ENCODE measurements at regions not wholly inside any gene's neighbourhood (a gene's known extent, or its start where the extent isn't known, plus 50 kb on each side); places are given as distances from the start of the nearest gene placed in this dataset.

DNA sequence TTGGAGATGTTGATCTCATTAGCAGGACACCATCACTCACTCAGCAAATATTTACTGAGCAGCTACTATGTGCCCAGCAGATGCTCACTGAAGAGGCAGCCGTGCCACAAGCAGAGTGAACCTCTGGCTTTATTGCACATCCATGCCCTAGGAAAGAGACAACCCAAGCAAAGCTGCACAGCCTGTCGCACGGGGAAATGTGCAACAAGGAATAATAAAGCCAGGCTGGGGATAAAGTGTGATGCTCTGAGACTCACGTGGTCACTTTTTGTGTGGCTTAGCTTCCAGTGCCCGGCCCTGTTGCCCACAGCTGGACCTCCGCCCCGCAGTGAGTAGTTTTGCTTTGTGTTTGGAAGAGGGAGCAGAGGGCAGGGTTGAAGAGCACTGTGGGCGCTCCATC, 130.4 kb upstream of the CDH4 start:
- DNase-seq (ENCODE audit: low read depth): no peak
- H3K4me3 ChIP-seq (ENCODE audit: low read depth, low read length): no peak overlapping the region
- TF ChIP-seq, protein P1, sequence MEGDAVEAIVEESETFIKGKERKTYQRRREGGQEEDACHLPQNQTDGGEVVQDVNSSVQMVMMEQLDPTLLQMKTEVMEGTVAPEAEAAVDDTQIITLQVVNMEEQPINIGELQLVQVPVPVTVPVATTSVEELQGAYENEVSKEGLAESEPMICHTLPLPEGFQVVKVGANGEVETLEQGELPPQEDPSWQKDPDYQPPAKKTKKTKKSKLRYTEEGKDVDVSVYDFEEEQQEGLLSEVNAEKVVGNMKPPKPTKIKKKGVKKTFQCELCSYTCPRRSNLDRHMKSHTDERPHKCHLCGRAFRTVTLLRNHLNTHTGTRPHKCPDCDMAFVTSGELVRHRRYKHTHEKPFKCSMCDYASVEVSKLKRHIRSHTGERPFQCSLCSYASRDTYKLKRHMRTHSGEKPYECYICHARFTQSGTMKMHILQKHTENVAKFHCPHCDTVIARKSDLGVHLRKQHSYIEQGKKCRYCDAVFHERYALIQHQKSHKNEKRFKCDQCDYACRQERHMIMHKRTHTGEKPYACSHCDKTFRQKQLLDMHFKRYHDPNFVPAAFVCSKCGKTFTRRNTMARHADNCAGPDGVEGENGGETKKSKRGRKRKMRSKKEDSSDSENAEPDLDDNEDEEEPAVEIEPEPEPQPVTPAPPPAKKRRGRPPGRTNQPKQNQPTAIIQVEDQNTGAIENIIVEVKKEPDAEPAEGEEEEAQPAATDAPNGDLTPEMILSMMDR (IDR thresholded peaks at IDR 0.05; ENCODE audit: control insufficient read depth, extremely low read depth, insufficient read depth): no peak

DNA sequence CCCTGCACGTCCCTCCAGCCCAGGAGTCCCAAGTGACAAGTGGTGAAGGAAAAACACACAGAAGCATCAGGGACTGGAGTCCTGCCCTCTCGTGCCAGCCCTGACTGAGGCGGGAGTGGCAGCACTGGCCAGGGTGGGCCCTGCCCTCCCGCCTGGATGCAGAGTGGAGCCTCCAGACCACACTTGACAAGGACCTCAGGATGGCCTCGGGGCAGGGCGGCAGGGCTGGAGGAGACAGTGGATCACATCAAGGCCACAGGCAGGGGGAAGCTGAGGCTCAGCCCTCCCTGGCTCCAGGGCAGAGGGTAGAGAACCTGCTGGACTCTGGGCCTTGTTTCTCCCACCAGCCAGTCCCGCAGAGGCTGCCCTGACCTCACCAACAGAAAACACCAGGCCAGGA, 128.8 kb upstream of the CDH4 start:
- no peak overlapping the region for H3K4me3 ChIP-seq (ENCODE audit: low read depth, low read length)
- DNase-seq (ENCODE audit: low read depth): no peak
- TF ChIP-seq, protein P1 (IDR thresholded peaks at IDR 0.05; ENCODE audit: control insufficient read depth, extremely low read depth, insufficient read depth): no peak

DNA sequence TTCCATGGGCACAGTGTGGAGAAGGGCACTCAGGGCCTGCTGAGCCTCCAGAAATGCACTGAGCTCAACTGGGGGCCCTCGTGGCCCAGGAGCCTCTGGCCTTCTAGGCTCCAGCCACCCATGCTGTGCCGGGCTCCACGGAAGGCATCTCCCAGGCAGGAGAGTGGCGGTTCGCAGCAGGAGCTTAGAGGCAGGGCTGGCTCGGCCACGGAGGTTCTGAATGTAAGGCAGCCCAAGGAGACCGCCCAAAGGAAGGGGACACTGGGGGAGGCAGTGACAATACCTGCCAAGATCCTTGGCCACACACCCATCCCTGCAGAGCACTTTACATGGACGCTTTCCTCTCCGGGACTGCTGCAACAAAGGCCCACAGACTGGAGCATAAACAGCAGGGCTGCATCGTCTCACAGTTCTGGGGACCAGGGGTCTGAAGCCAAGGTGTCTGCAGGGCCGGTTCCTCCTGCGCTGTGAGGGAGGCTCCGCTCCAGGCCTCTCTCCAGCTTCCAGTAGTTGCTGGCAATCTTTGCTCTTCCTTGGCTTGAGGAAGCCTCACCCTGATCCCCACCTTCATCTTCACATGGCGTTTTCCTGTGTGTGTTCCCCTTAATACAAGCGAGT, 128.2 kb upstream of the CDH4 start:
- TF ChIP-seq, protein P1 (IDR thresholded peaks at IDR 0.05; ENCODE audit: control insufficient read depth, extremely low read depth, insufficient read depth): no peak
- no peak overlapping the region for H3K4me3 ChIP-seq (ENCODE audit: low read depth, low read length)
- DNase-seq (ENCODE audit: low read depth): no peak

DNA sequence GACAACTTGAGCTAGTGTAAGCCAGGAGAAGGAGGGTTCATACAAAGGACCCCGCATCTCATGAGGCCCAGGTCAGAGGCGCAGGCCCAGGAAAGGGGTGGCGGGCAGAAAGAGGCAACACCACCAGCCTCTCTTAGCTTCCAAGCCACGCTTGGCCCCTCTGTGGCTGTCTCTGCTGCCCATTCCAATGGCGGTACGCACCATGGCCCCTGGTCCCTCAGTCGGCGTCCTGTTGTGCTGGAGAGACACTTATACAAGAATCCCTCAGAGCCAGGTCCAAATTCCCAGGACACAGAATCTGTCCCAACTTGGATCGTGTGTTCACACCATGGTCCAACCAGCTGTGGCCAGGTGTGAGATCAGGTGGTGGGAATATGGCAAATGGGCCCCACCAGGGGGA, 127.0 kb upstream of the CDH4 start:
- TF ChIP-seq, protein P1 (IDR thresholded peaks at IDR 0.05; ENCODE audit: control insufficient read depth, extremely low read depth, insufficient read depth): no peak
- DNase-seq (ENCODE audit: low read depth): no peak
- H3K4me3 ChIP-seq (ENCODE audit: low read depth, low read length): no peak overlapping the region

DNA sequence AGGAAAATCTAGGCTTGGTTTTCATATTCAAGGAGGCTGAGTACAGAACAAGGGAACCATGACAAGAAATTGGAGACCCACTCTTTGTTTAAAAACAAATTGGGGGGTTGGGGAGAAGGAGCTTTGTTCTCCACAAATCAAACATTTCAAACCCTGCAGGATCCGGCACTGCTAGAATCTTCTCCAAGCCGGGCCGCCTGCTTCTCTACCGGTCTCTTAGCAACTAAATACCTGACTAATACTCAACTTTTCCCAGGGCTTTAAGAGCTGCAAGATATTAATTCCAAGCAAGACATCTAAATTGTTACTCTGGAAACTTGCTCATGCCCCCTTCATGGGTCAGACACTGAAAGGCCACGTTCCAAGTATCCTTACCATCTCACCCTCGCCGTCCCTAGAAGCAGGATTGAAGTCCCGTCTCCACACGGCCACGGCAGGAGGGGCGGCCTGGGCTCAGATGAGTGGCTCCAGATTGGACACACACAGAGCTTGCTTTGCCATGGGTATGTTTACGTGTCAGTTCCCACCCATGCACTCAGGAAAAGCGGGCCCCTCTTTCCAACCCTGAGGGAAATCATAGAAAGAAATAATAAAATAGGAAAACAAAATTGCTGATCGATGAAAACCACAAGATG, 126.4 kb upstream of the CDH4 start:
- H3K4me3 ChIP-seq (ENCODE audit: low read depth, low read length): no peak overlapping the region
- no peak for DNase-seq (ENCODE audit: low read depth)
- TF ChIP-seq, protein P1 (IDR thresholded peaks at IDR 0.05; ENCODE audit: control insufficient read depth, extremely low read depth, insufficient read depth): no peak

DNA sequence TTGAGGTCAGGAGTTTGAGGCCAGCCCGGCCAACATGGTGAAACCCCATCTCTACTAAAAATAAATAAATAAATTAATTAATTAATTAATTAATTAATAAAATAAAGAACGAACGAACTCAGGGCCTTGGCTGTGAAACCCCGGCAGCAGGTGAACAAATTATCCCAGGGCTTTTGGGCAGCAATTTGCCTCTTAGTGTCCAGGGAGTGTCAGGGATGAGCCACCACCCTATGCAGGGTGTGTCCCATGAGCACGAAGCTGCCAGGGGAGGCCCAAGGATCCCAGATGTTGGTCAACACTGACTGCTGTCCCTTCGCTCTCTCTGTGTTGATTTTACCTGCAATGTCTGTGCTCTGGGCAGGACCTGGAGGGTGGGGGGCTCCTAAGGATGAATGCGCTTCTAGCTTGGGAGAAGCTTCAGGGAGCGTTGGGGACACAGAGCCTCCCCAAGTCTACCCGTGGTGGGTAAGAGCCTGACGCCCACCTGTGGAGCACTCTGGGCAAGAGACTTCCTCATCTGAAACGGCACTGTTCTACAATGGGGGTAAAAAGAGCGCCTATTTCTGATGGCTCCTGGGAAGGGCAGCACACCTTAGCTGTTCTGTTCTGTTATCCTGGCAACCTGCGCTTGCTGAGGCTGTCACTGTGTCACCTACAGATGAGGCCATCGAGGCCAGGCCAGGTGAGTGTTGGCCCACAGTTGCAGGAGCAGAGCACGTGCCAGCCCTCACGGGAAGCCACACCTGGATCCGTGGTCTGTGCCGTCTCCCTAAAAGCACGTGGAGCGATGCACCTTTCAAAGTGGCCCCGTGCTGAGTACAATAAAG, 125.5 kb upstream of the CDH4 start:
- H3K4me3 ChIP-seq (ENCODE audit: low read depth, low read length): no peak overlapping the region
- no peak for DNase-seq (ENCODE audit: low read depth)
- TF ChIP-seq, protein P1 (IDR thresholded peaks at IDR 0.05; ENCODE audit: control insufficient read depth, extremely low read depth, insufficient read depth): no peak
